HUES6 (cell line): ENCODE measurements at regions not wholly inside any gene's neighbourhood (a gene's known extent, or its start where the extent isn't known, plus 50 kb on each side); places are given as distances from the start of the nearest gene placed in this dataset.

ENCODE experiments used
- H3K27ac ChIP-seq: 2 replicates; pipeline ENCODE4 v1.7.0; 2013; ENCODE audit warnings: low read depth, mild to moderate bottlenecking, low read length, inconsistent platforms
- H3K27me3 ChIP-seq: 2 replicates; pipeline ENCODE4 v1.6.1; 2013; ENCODE audit warnings: low read length; ENCODE audit not compliant: control insufficient read depth, insufficient read depth
- H3K36me3 ChIP-seq: 2 replicates; pipeline ENCODE4 v1.6.1; 2013; ENCODE audit warnings: low read length; ENCODE audit not compliant: control insufficient read depth, insufficient read depth
- H3K4me1 ChIP-seq: 2 replicates; pipeline ENCODE4 v1.6.1; 2013; ENCODE audit warnings: low read length; ENCODE audit not compliant: control insufficient read depth, insufficient read depth
- H3K4me3 ChIP-seq: 2 replicates; pipeline ENCODE4 v1.5.1; 2013; ENCODE audit warnings: low read depth, low read length
- H3K9ac ChIP-seq: one replicate; pipeline ENCODE4 v1.6.1; 2013; ENCODE audit warnings: mild to moderate bottlenecking, low read length
- H3K9me3 ChIP-seq: 2 replicates; pipeline ENCODE4 v1.6.1; 2013; ENCODE audit warnings: low read depth, low read length; ENCODE audit not compliant: control insufficient read depth, insufficient read depth

DNA sequence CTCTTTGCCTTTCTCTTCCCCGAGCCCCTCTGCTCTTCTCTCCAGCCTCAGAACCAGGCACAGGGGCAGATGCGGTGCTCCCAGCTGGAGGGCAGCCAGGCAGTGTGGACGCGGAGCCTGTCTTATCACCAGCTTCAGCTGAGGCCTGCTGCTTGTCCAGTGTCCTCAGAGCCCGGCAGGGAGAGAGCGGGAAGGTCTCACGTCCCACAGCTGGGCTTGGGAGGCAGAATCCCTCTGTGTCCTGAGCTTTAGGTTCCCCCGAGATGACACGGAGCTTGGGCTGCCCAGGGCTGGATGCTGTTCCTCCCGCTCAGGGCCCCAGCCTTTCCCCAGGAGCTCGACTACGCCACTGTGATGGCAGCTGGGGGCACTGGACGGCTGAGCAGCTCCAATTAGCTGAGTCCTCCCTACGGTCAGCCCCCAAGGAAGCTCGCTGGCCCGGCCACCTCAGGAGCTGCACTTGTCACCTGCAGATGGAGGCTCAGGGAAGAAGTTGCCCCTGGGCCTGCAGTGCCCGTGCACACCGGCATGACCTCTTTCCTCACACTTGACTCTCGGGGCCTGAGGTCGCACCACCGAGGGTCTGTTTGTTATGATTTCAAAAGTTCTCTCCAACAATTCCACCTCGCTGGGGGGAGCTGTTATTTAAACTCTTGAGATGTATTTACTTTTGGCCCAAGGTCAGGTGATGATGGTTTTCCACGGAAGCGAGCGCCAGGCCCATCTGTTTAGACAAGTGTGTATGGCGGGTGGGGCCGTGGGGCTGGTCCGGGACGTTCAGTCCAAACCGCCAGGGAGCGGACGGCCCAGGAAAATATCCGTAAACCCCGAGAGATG is 127.3 kb downstream of the SIK1 start:
- Histone ChIP-seq H3K9ac (no peak overlapping the region), H3K36me3 (no peaks in the 10 kb centered on the region), H3K27me3 (no peaks in the 10 kb centered on the region), H3K9me3 (no peaks in the 10 kb centered on the region), H3K27ac (no peak overlapping the region), H3K4me3 (no peak overlapping the region), H3K4me1 (peaks cover 10% of the 10 kb centered on the region; the same call in 1 of the 2 replicates)

DNA sequence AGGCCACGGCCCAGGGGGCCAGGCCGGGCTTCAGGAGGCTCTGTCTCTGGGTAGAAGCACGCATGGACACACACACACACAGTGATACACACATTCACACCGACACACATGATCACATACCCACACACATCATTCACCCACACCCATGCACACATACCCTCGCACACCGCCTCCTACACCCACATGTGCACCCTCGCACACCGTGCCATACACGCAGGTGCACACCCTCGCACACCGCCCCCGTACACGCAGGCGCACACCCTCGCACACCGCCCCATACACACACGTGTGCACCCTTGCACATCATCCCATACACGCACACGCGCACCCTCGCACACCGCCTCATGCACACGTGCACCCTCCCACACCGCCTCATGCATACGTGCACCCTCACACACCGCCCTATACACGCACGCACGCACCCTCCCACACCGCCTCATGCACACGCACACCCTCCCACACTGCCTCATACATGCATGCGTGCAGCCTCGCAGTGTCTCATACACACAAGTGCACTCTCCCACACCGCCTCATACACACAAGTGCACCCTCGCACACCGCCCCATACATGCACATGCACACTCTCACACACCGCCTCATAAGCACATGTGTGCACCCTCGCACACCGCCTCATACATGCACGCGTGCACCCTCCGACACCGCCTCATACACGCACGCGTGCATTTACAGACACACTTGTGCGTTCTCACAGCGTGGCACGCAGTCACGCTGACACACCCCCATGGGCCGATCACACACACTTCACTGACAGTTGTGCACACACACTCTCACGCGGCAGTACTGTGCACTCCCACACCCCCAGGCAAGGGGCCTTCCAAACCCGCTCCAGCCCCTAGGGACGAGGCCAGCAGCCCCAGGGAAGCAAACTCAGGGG is 128.1 kb downstream of the SIK1 start:
- Histone ChIP-seq H3K4me3 (no peak overlapping the region), H3K9ac (no peak overlapping the region), H3K9me3 (no peaks in the 10 kb centered on the region), H3K27me3 (no peaks in the 10 kb centered on the region), H3K36me3 (no peaks in the 10 kb centered on the region), H3K27ac (no peak overlapping the region), H3K4me1 (peaks cover 6% of the 10 kb centered on the region; the same call in 1 of the 2 replicates)

DNA sequence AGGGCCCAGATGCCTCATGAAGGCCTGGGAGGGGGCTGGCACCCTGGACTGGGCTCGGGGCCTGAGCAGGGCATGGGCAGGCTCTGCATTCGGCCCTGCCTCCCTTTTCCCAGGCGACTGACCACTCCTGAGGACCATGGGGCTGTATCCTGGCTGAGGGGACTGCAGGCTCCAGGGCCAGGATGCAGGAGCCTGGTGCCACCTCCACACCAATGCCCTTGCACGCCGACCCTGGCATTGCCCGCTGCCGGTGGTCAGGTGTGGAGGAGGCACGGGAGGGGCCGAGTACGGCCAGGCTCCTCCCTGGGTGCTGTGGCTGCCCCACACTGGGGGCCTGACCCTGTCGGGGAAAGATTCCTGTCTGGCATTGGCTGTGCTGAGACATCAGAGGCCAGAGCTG is 128.9 kb downstream of the SIK1 start:
- Histone ChIP-seq H3K27ac (no peak overlapping the region), H3K4me1 (no peaks in the 10 kb centered on the region), H3K4me3 (no peak overlapping the region), H3K9ac (no peak overlapping the region), H3K9me3 (no peaks in the 10 kb centered on the region), H3K27me3 (no peaks in the 10 kb centered on the region), H3K36me3 (no peaks in the 10 kb centered on the region)

DNA sequence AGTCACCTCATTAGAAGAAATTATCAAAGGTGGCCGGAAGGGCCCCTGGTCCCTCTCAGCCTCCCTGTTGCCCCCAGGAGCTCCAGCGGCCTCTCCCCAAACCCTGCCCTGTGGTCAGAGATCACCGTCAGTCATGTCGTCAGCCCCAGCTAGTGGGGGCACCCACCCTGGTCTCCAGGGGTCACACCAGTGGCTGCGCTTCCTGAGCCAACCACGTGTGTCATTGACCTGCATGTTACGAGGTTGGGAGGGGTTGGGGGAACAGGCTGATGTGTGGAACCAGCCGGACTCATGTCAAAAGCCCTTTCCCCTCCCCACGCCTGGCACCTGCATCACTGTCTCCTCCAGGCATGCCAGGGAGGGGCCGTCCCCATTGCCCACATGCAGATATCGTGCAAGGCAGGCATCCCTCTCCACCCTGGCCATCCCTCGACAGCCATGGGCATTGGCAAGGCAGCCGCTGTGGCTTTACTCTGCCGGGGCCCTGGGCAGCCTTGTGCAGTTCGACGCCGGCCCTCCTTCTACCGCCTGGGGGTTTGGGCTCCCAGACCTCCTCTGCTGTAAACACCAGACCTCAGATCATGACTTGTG is 128.7 kb downstream of the CRYAA start:
- H3K27me3 ChIP-seq = no peaks in the 10 kb centered on the region
- no peak overlapping the region for H3K4me3 ChIP-seq
- no peak overlapping the region for H3K9ac ChIP-seq
- no peaks in the 10 kb centered on the region for H3K36me3 ChIP-seq
- no peaks in the 10 kb centered on the region for H3K4me1 ChIP-seq
- no peak overlapping the region for H3K27ac ChIP-seq
- H3K9me3 ChIP-seq = no peaks in the 10 kb centered on the region

DNA sequence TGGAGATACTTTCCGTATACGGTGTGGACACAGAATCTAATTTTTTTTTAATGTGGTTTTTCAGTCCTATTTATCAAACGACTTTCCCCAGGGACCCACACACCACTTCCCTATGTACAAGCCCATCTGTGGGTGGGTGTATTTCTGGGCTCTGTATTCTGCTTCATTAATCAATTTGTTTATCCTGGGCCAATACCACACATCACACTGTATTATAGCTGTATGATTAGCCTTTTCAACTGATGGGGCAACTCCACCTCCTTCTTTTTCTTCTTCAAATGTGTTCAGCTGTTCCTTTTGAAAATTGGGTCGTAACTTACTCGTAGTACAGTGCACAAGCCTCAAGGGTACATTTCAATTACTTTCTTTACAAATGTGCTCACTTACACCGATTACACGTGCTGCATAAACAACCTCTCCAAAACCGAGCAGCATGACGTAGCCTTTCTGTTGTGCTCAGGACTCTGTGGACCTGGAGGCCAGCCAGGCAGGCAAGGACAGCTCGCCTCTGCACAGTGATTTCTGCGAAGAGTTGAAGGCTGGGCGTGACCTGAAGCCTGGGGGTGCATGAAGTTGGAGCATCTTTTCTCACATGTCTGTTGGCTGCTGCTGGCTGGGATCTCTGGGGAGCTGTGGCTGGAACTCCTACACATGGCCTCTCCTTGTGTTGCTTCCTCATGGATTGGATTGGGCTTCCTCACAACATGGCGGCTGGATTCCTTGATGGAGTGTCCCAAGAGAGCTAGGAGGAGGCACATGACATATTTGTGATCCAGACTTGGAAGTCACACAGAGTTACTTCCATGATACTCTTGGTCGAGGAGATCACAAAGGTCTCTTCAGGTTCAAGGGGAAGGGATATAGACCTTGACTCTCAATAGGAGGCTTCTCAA is 126.5 kb downstream of the CRYAA start:
- no peaks in the 10 kb centered on the region for H3K27me3 ChIP-seq
- H3K27ac ChIP-seq = no peak overlapping the region
- no peaks in the 10 kb centered on the region for H3K4me1 ChIP-seq
- H3K9me3 ChIP-seq = no peaks in the 10 kb centered on the region
- no peak overlapping the region for H3K4me3 ChIP-seq
- no peak overlapping the region for H3K9ac ChIP-seq
- H3K36me3 ChIP-seq = no peaks in the 10 kb centered on the region

DNA sequence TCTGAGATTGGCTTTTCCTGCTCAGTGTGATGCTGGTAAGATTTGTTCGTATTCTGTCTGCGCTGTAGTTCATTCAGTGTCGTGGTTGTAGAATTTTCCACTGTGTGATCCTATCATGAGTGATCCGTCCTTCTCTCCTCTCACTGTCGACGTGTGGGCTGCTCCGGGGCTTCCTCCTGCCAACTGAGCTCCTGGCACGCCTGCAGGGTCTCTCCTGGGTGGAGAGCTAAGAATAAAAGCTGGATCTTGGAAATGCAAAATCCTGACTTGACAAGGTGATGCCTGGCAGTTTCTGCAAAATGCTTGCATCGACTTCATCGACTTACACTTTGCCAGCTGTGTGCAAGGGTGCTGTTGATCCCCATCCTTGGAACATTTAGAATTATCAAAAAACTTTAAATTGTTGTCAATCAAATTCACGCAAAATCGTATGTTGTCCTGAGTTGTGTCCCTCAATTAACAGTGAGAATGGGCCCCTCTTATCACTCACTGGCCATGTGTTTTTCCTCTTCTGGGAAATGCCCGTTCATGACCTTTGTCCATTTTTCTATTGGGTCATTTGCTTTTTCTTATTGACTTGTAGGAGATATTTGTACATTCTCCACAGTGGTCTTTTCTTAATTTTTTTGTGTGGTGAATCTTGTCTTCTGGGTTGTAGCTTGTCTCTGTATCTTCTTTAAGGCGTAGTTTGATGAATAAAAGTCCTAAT is 125.5 kb downstream of the CRYAA start:
- H3K4me1 ChIP-seq = no peaks in the 10 kb centered on the region
- no peaks in the 10 kb centered on the region for H3K27me3 ChIP-seq
- H3K9ac ChIP-seq = no peak overlapping the region
- no peaks in the 10 kb centered on the region for H3K9me3 ChIP-seq
- H3K36me3 ChIP-seq = no peaks in the 10 kb centered on the region
- H3K4me3 ChIP-seq = no peak overlapping the region
- no peak overlapping the region for H3K27ac ChIP-seq

DNA sequence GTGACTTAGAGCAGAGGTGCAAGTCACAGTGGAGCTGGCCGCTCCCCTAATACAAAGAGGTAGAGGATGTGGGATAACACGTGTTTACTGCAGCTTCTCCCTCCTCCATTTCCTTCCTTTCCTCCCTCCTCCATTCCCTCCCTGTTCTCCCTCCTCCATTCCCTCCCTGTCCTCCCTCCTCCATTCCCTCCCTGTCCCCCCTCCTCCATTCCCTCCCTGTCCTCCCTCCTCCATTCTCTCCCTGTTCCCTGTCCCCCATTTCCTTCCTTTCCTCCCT is 124.0 kb downstream of the CRYAA start:
- H3K4me1 ChIP-seq = no peaks in the 10 kb centered on the region
- H3K27ac ChIP-seq = no peak overlapping the region
- H3K9ac ChIP-seq = no peak overlapping the region
- no peaks in the 10 kb centered on the region for H3K36me3 ChIP-seq
- no peaks in the 10 kb centered on the region for H3K27me3 ChIP-seq
- H3K4me3 ChIP-seq = no peak overlapping the region
- H3K9me3 ChIP-seq = no peaks in the 10 kb centered on the region

DNA sequence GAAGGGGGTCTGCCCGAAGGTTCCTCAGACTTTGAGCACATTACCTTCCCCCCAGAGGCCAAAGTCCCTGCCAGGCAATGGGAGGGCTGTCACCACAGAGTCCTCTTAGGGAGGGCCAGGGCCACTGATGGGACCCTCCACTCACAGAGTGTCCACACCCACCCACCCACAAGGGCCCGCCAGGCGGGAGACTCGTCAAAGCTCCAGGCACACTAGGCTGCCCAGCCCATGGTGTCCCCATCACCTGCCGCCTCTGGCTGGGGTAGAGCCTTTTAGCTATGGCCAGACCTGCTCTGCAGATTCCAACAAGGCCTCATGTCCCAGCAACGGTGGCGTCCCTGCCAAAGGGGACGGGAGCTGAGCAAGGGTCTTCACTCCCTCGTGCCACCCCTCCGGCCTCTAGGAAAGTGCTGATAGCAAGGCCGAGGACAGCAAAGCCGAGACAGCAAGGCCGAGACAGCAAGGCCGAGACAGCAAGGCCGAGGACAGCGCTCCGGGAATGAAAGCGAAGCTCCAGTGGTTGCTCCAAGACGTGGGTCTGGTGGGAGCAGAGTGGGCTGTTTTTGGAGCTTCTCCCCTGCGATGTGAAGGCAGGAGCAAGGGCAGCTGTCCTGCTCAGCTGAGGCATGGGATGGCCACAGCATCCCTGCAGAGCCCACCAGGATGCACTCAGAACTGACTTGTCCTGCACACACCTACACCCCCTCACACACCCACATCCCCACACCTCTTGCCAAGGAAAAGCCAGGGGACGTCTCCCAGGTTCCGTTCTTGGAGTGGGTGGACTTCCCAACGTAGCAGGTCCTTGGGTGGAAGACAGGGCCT is 123.4 kb downstream of the CRYAA start:
- H3K4me3 ChIP-seq = no peak overlapping the region
- no peak overlapping the region for H3K27ac ChIP-seq
- no peaks in the 10 kb centered on the region for H3K4me1 ChIP-seq
- H3K9me3 ChIP-seq = no peaks in the 10 kb centered on the region
- H3K27me3 ChIP-seq = no peaks in the 10 kb centered on the region
- H3K36me3 ChIP-seq = no peaks in the 10 kb centered on the region
- H3K9ac ChIP-seq = no peak overlapping the region

DNA sequence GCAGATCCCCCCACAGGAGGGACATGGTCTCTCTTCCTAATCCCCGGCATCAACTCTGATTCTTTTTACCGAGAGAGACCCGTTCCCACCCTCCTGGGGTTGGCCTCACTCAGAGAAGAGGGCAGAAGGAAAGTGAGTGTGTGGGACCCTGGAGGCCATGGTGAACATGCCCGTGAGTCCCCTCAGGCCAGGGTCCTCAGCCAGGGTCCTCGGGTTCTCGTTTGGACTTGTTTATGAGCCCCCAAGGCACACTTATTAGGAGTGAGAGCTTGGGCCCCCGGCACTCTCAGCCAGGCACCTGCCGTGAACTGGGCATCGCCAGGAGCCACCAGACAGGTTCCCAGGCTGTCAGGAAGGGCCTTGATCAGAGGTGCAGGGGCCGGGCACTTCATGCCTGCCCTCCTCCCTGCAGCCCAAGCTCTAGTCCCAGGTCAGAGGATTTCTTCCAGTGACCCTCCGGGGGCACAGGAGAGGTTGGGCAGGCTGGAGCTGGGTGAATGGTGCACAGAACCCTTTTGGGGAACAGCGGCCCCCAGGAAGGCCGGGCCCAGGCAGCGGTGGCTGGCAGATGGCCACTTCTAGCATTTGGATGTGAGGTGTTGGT is 122.6 kb downstream of the CRYAA start:
- Histone ChIP-seq H3K4me3 (no peak overlapping the region), H3K9me3 (no peaks in the 10 kb centered on the region), H3K4me1 (no peaks in the 10 kb centered on the region), H3K9ac (no peak overlapping the region), H3K36me3 (no peaks in the 10 kb centered on the region), H3K27ac (no peak overlapping the region), H3K27me3 (no peaks in the 10 kb centered on the region)
